IMR-90 (cell line): ENCODE measurements at regions not wholly inside any gene's neighbourhood (a gene's known extent, or its start where the extent isn't known, plus 50 kb on each side); places are given as distances from the start of the nearest gene placed in this dataset.

Experiments used
- ATAC-seq: fragments of 200-7000 bp; cut with Tn5 transposase; 2 replicates; pipeline ENCODE4 v1.9.1; 2020; ENCODE audit warnings: low read depth, mild to moderate bottlenecking, moderate library complexity
- BruUV-seq: library from RNA; stranded (reverse); fragments of 400-500 nt; replicated peaks from 2 replicates; lab custom pipeline; 2021; lab: Mats Ljungman, UMichigan
- CTCF ChIA-PET: fragments of 300-600 bp; formaldehyde crosslinking; extraction: SDS; loops from one replicate; lab custom pipeline; 2021; ENCODE audit warnings: antibody characterized with exemption; lab: Yijun Ruan, JAX
- POLR2A ChIA-PET: fragments of 300-600 bp; sonication (Branson Sonifier 250); formaldehyde crosslinking; loops from one replicate; lab custom pipeline; 2022; ENCODE audit warnings: antibody characterized with exemption; ENCODE audit not compliant: unreplicated experiment; lab: Charles Lee
- DNase-seq: peaks from one replicate; pipeline ENCODE4 v3.0.0; 2013
- H2AFZ ChIP-seq: replicated peaks from 2 replicates; pipeline ENCODE3; 2013; ENCODE audit warnings: low read length, mild to moderate bottlenecking; ENCODE audit not compliant: poor library complexity
- H2AK5ac ChIP-seq: 2 replicates; pipeline ENCODE4 v1.6.1; 2013; ENCODE audit warnings: low read depth, low read length, inconsistent platforms
- H2AK9ac ChIP-seq: replicated peaks from 2 replicates; pipeline ENCODE3; 2013; ENCODE audit warnings: mild to moderate bottlenecking, low read depth, low read length, moderate library complexity; ENCODE audit not compliant: poor library complexity
- H2BK120ac ChIP-seq: 2 replicates; pipeline ENCODE4 v1.6.1; 2013; ENCODE audit warnings: low read depth, low read length, inconsistent platforms
- H2BK15ac ChIP-seq: 3 replicates; pipeline ENCODE4 v1.6.1; 2013; ENCODE audit warnings: low read depth, low read length, inconsistent platforms
- H2BK20ac ChIP-seq: 2 replicates; pipeline ENCODE4 v1.6.1; 2013; ENCODE audit warnings: low read depth, mild to moderate bottlenecking, inconsistent platforms, low read length, moderate library complexity
- H2BK5ac ChIP-seq: 2 replicates; pipeline ENCODE4 v1.6.1; 2013; ENCODE audit warnings: mild to moderate bottlenecking, low read depth, low read length, inconsistent platforms; ENCODE audit not compliant: poor library complexity, severe bottlenecking
- H3K14ac ChIP-seq: replicated peaks from 2 replicates; pipeline ENCODE4 v1.6.1; 2013; ENCODE audit warnings: low read depth, low read length, inconsistent platforms
- H3K18ac ChIP-seq: 2 replicates; pipeline ENCODE4 v1.6.1; 2013; ENCODE audit warnings: low read depth, low read length, control low read depth
- H3K23ac ChIP-seq: 2 replicates; pipeline ENCODE4 v1.6.1; 2013; ENCODE audit warnings: low read depth, low read length, inconsistent platforms
- H3K27ac ChIP-seq: 2 replicates; pipeline ENCODE4 v1.5.1; 2013; ENCODE audit warnings: mild to moderate bottlenecking, control low read depth, low read length; ENCODE audit not compliant: insufficient read depth
- H3K27me3 ChIP-seq: 2 replicates; pipeline ENCODE4 v1.6.1; 2013; ENCODE audit warnings: low read length; ENCODE audit not compliant: control insufficient read depth, insufficient read depth
- H3K36me3 ChIP-seq: 2 replicates; pipeline ENCODE4 v1.6.1; 2013; ENCODE audit warnings: low read length, mixed read lengths; ENCODE audit not compliant: control insufficient read depth, insufficient read depth
- H3K4ac ChIP-seq: 2 replicates; pipeline ENCODE4 v1.6.1; 2013; ENCODE audit warnings: low read depth, low read length, inconsistent platforms
- H3K4me1 ChIP-seq: 2 replicates; pipeline ENCODE4 v1.6.1; 2013; ENCODE audit warnings: low read length, mixed read lengths; ENCODE audit not compliant: control insufficient read depth, insufficient read depth
- H3K4me2 ChIP-seq: 2 replicates; pipeline ENCODE4 v1.6.1; 2013; ENCODE audit warnings: low read depth, mild to moderate bottlenecking, control low read depth, low read length, moderate library complexity
- H3K4me3 ChIP-seq: 2 replicates; pipeline ENCODE4 v1.5.1; 2013; ENCODE audit warnings: low read depth, mild to moderate bottlenecking, control low read depth, low read length, moderate library complexity; ENCODE audit not compliant: insufficient read depth
- H3K56ac ChIP-seq: 2 replicates; pipeline ENCODE4 v1.6.1; 2013; ENCODE audit warnings: low read length, inconsistent platforms; ENCODE audit not compliant: insufficient read depth; ENCODE audit errors: extremely low read depth
- H3K79me1 ChIP-seq, 2 experiments: 2 replicates each; pipeline ENCODE4 v1.6.1; 2013; ENCODE audit warnings: low read length in 2 of 2, inconsistent platforms in 1 of 2, low read depth in 1 of 2
- H3K9ac ChIP-seq: 2 replicates; pipeline ENCODE4 v1.6.1; 2013; ENCODE audit warnings: low read depth, low read length, control low read depth
- H3K9me1 ChIP-seq: 2 replicates; pipeline ENCODE4 v1.6.1; 2013; ENCODE audit warnings: low read length, inconsistent platforms; ENCODE audit not compliant: insufficient read depth
- H3K9me3 ChIP-seq: 2 replicates; pipeline ENCODE4 v1.6.1; 2013; ENCODE audit warnings: low read length; ENCODE audit not compliant: control insufficient read depth, insufficient read depth
- H4K20me1 ChIP-seq: 2 replicates; pipeline ENCODE4 v1.6.1; 2013; ENCODE audit warnings: low read length, inconsistent platforms; ENCODE audit not compliant: insufficient read depth
- H4K5ac ChIP-seq: 2 replicates; pipeline ENCODE4 v1.6.1; 2013; ENCODE audit warnings: mild to moderate bottlenecking, low read depth, low read length, control low read depth
- H4K8ac ChIP-seq, 2 experiments: 2 replicates each; pipeline ENCODE4 v1.6.1; 2013; ENCODE audit warnings: low read depth in 2 of 2, low read length in 2 of 2, control low read depth in 1 of 2, inconsistent platforms in 1 of 2
- H4K91ac ChIP-seq: 2 replicates; pipeline ENCODE4 v1.6.1; 2013; ENCODE audit warnings: low read depth, low read length, inconsistent platforms; ENCODE audit not compliant: insufficient read depth
- CEBPB ChIP-seq: IDR thresholded peaks from 2 replicates; pipeline ENCODE4 v1.6.1; 2012; ENCODE audit warnings: low read depth, low read length, improper control_type of control experiment
- CHD1 ChIP-seq: IDR thresholded peaks from 2 replicates; pipeline ENCODE4 v1.6.1; 2012; ENCODE audit warnings: low read depth, low read length, improper control_type of control experiment
- MAFK ChIP-seq: IDR thresholded peaks from 2 replicates; pipeline ENCODE4 v1.6.1; 2012; ENCODE audit warnings: low read depth, low read length, improper control_type of control experiment
- POLR2A ChIP-seq: IDR thresholded peaks from 2 replicates; pipeline ENCODE4 v1.6.1; 2012; ENCODE audit warnings: mild to moderate bottlenecking, low read depth, low read length
- WGBS, 2 experiments: methylation state at CpG; one replicate each; pipeline versions ENCODE4 v1.1.5 to v1.1.7; 2013; ENCODE audit warnings: missing lambda C conversion rate in 2 of 2; ENCODE audit not compliant: insufficient read length in 1 of 2; ENCODE audit errors: extremely low coverage in 2 of 2; 5-methylcytosine and 5-hydroxymethylcytosine counted together
- dilution Hi-C: fragments of 300-500 bp; cut with HindIII; formaldehyde crosslinking; loops from one replicate; pipeline ENCODE4 v1.14.3; 2018; ENCODE audit warnings: low sequenced_read_pairs; ENCODE audit not compliant: unreplicated experiment
- in situ Hi-C: fragments of 300-500 bp; cut with MboI; formaldehyde crosslinking; loops from 3 replicates; pipeline ENCODE4 v1.14.3; 2019; ENCODE audit warnings: low sequenced_read_pairs, inconsistent platforms, mixed read lengths
- intact Hi-C: fragments of 100-400 bp; cut with micrococcal nuclease; formaldehyde crosslinking; loops from 2 replicates; pipeline ENCODE4 v1.10.0; 2022
- TF ChIP-seq, protein P1 (sequence below): fragments of 150-350 bp; IDR thresholded peaks from 2 replicates; pipeline ENCODE4 v1.6.1; 2016; ENCODE audit warnings: low read depth, mild to moderate bottlenecking, low read length, moderate library complexity, borderline replicate concordance
- TF ChIP-seq, protein P2 (sequence below): fragments of 150-350 bp; IDR thresholded peaks from 2 replicates; pipeline ENCODE4 v1.6.1; 2017; ENCODE audit warnings: mild to moderate bottlenecking, antibody characterized with exemption, low read length, low read depth

DNA sequence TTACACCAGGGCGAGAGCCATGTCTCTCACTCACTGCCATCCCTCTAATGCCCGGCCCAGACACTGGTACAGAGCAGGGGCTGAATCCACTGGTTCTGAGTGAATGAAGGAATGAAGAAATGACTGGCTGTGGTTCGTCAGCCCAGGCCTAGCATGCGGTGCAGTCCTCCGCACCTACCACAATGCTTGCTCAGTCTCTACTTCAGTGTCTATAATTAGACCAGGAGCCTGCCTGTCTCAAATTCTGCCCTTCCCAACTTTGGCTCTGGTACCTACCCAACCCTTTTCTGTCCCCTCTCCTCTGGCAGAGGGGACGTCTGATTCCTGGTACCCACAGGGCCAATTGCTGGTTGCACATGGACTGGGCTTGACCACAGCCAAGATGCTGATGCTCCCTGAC lies 118.2 kb upstream of the GRIK3 start:
- Histone ChIP-seq H3K18ac (no peak overlapping the region), H3K4me3 (no peak overlapping the region), H3K27me3 (no peaks in the 10 kb centered on the region), H2BK20ac (no peak overlapping the region), H3K9me1 (no peaks in the 10 kb centered on the region), H4K91ac (no peak overlapping the region), H3K4ac (no peak overlapping the region), H3K56ac (no peak overlapping the region), H2BK5ac (no peak overlapping the region), H2AK5ac (no peak overlapping the region), H2BK120ac (no peak overlapping the region), H4K20me1 (no peaks in the 10 kb centered on the region), H4K5ac (no peak overlapping the region), H2AK9ac (no peak overlapping the region), H2AFZ (no peak overlapping the region), H3K9ac (no peak overlapping the region), H3K4me1 (no peaks in the 10 kb centered on the region), H3K79me1 (no peaks in the 10 kb centered on the region), H3K4me2 (no peak overlapping the region), H3K27ac (no peak overlapping the region), H3K14ac (no peak overlapping the region), H4K8ac (no peak overlapping the region), H3K36me3 (no peaks in the 10 kb centered on the region), H2BK15ac (no peak overlapping the region), H3K9me3 (peaks cover 2% of the 10 kb centered on the region; the same call in 1 of the 2 replicates), H3K23ac (no peak overlapping the region)
- no peak for TF ChIP-seq POLR2A
- TF ChIP-seq MAFK: no peak
- no peak for TF ChIP-seq CEBPB
- TF ChIP-seq CHD1: no peak
- TF ChIP-seq, protein P1, sequence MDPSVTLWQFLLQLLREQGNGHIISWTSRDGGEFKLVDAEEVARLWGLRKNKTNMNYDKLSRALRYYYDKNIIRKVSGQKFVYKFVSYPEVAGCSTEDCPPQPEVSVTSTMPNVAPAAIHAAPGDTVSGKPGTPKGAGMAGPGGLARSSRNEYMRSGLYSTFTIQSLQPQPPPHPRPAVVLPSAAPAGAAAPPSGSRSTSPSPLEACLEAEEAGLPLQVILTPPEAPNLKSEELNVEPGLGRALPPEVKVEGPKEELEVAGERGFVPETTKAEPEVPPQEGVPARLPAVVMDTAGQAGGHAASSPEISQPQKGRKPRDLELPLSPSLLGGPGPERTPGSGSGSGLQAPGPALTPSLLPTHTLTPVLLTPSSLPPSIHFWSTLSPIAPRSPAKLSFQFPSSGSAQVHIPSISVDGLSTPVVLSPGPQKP: no peak
- TF ChIP-seq, protein P2, sequence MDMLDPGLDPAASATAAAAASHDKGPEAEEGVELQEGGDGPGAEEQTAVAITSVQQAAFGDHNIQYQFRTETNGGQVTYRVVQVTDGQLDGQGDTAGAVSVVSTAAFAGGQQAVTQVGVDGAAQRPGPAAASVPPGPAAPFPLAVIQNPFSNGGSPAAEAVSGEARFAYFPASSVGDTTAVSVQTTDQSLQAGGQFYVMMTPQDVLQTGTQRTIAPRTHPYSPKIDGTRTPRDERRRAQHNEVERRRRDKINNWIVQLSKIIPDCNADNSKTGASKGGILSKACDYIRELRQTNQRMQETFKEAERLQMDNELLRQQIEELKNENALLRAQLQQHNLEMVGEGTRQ: no peak
- CTCF ChIA-PET: no interaction called here
- POLR2A ChIA-PET: no interaction called here
- ATAC-seq (no peak), DNase-seq (no peak)
- BruUV-seq: no TSS peak
- WGBS, 2 experiments: no CpG with 5 or more reads among the region's 6 CpGs
- dilution Hi-C loops: no loop called here
- in situ Hi-C loops: no loop called here
- intact Hi-C loops: no loop called here
